ENCODE measurements at regions not wholly inside any gene's neighbourhood (a gene's known extent, or its start where the extent isn't known, plus 50 kb on each side); places are given as distances from the start of the nearest gene placed in this dataset.

GRCh38 chr7:85638394-85638793 is 451.5 kb upstream of the SEMA3D start:
- Histone ChIP-seq H3K4me3 (ENCODE audit: low read length, poor library complexity, severe bottlenecking) (no peak overlapping the region), H3K36me3 (ENCODE audit: insufficient read depth, low read length) (no peaks in the 10 kb centered on the region), H3K79me2 (ENCODE audit: insufficient read depth, low read length) (no peaks in the 10 kb centered on the region), H3K4me1 (ENCODE audit: insufficient read depth, low read length, poor library complexity, severe bottlenecking) (no peaks in the 10 kb centered on the region), H3K9ac (ENCODE audit: low read depth, low read length, poor library complexity, severe bottlenecking) (no peak overlapping the region), H3F3A (ENCODE audit: low read depth) (no peaks in the 10 kb centered on the region), H3K27me3 (ENCODE audit: insufficient read depth, low read length, poor library complexity, severe bottlenecking) (no peaks in the 10 kb centered on the region), H3K9me3 (ENCODE audit: insufficient read depth, low read depth, low read length) (no peaks in the 10 kb centered on the region), H4K20me1 (ENCODE audit: insufficient read depth, low read length, poor library complexity, severe bottlenecking) (no peaks in the 10 kb centered on the region), H2AFZ (ENCODE audit: low read length) (no peak overlapping the region), H3K4me2 (ENCODE audit: low read depth, low read length, poor library complexity, severe bottlenecking) (no peak overlapping the region), H3K9me2 (replicated peaks; ENCODE audit: low read depth, low read length) (no peaks in the 10 kb centered on the region)
- TF ChIP-seq CTCF (conservative IDR thresholded peaks at IDR 0.05; ENCODE audit: low read length) (no peak), EZH2phosphoT487 (IDR thresholded peaks at IDR 0.05; ENCODE audit: borderline replicate concordance) (no peak)

GRCh38 chr7:85634951-85635350 is 448.1 kb upstream of the SEMA3D start:
- no peak for TF ChIP-seq EZH2phosphoT487 (IDR thresholded peaks at IDR 0.05; ENCODE audit: borderline replicate concordance)
- no peak for TF ChIP-seq CTCF (conservative IDR thresholded peaks at IDR 0.05; ENCODE audit: low read length)
- no peak overlapping the region for H3K4me3 ChIP-seq (ENCODE audit: low read length, poor library complexity, severe bottlenecking)
- H2AFZ ChIP-seq (ENCODE audit: low read length) = no peak overlapping the region
- no peaks in the 10 kb centered on the region for H3K79me2 ChIP-seq (ENCODE audit: insufficient read depth, low read length)
- H3K4me2 ChIP-seq (ENCODE audit: low read depth, low read length, poor library complexity, severe bottlenecking) = no peak overlapping the region
- no peaks in the 10 kb centered on the region for H3F3A ChIP-seq (ENCODE audit: low read depth)
- H3K9ac ChIP-seq (ENCODE audit: low read depth, low read length, poor library complexity, severe bottlenecking) = no peak overlapping the region
- no peaks in the 10 kb centered on the region for H3K36me3 ChIP-seq (ENCODE audit: insufficient read depth, low read length)
- no peaks in the 10 kb centered on the region for H3K9me2 ChIP-seq (replicated peaks; ENCODE audit: low read depth, low read length)
- H3K4me1 ChIP-seq (ENCODE audit: insufficient read depth, low read length, poor library complexity, severe bottlenecking) = no peaks in the 10 kb centered on the region
- no peaks in the 10 kb centered on the region for H3K9me3 ChIP-seq (ENCODE audit: insufficient read depth, low read depth, low read length)
- no peaks in the 10 kb centered on the region for H4K20me1 ChIP-seq (ENCODE audit: insufficient read depth, low read length, poor library complexity, severe bottlenecking)
- no peaks in the 10 kb centered on the region for H3K27me3 ChIP-seq (ENCODE audit: insufficient read depth, low read length, poor library complexity, severe bottlenecking)

- no peaks in the 10 kb centered on the region for H3K36me3 ChIP-seq (ENCODE audit: insufficient read depth, low read length)
- H3K4me2 ChIP-seq (ENCODE audit: low read depth, low read length, poor library complexity, severe bottlenecking) = no peak overlapping the region
- no peak overlapping the region for H2AFZ ChIP-seq (ENCODE audit: low read length)
- no peaks in the 10 kb centered on the region for H3K9me3 ChIP-seq (ENCODE audit: insufficient read depth, low read depth, low read length)
- H3F3A ChIP-seq (ENCODE audit: low read depth) = no peaks in the 10 kb centered on the region
- H3K79me2 ChIP-seq (ENCODE audit: insufficient read depth, low read length) = no peaks in the 10 kb centered on the region
- H3K9ac ChIP-seq (ENCODE audit: low read depth, low read length, poor library complexity, severe bottlenecking) = no peak overlapping the region
- no peaks in the 10 kb centered on the region for H3K9me2 ChIP-seq (replicated peaks; ENCODE audit: low read depth, low read length)
- TF ChIP-seq CTCF (conservative IDR thresholded peaks at IDR 0.05; ENCODE audit: low read length) (no peak), EZH2phosphoT487 (IDR thresholded peaks at IDR 0.05; ENCODE audit: borderline replicate concordance) (no peak)
- H4K20me1 ChIP-seq (ENCODE audit: insufficient read depth, low read length, poor library complexity, severe bottlenecking) = no peaks in the 10 kb centered on the region
- no peak overlapping the region for H3K4me3 ChIP-seq (ENCODE audit: low read length, poor library complexity, severe bottlenecking)
- H3K27me3 ChIP-seq (ENCODE audit: insufficient read depth, low read length, poor library complexity, severe bottlenecking) = no peaks in the 10 kb centered on the region
- no peaks in the 10 kb centered on the region for H3K4me1 ChIP-seq (ENCODE audit: insufficient read depth, low read length, poor library complexity, severe bottlenecking)
These were observed 444.2 kb upstream of the SEMA3D start for GRCh38 chr7:85630904-85631600.

All from Loucy (cell line).